GM21526 (cell line): ENCODE measurements at regions not wholly inside any gene's neighbourhood (a gene's known extent, or its start where the extent isn't known, plus 50 kb on each side); places are given as distances from the start of the nearest gene placed in this dataset.

Experiments used
- ATAC-seq: cut with Tn5 transposase; IDR thresholded peaks from one replicate; pipeline ENCODE4 v1.9.1; 2021; ENCODE audit warnings: moderate library complexity; ENCODE audit not compliant: unreplicated experiment, low FRiP score

- no peak for ATAC-seq
Measured at GRCh38 chr22:47225931-47226633, 463.6 kb downstream of the TBC1D22A start.

GRCh38 chr22:47225080-47225930 lies 462.9 kb downstream of the TBC1D22A start:
- no peak for ATAC-seq
